SHP77 treated with DMSO at 0.1 percent for 48 hours (cell line): ENCODE measurements at regions not wholly inside any gene's neighbourhood (a gene's known extent, or its start where the extent isn't known, plus 50 kb on each side); places are given as distances from the start of the nearest gene placed in this dataset.
"Not testable (repeated sequence)": the region's sequence is repeated elsewhere in the genome, so short reads cannot be mapped to it uniquely, and the experiment has no call there.

Experiments
- DNase-seq: peaks from one replicate; lab custom pipeline; 2025; lab: John Stamatoyannopoulos, UW

DNA sequence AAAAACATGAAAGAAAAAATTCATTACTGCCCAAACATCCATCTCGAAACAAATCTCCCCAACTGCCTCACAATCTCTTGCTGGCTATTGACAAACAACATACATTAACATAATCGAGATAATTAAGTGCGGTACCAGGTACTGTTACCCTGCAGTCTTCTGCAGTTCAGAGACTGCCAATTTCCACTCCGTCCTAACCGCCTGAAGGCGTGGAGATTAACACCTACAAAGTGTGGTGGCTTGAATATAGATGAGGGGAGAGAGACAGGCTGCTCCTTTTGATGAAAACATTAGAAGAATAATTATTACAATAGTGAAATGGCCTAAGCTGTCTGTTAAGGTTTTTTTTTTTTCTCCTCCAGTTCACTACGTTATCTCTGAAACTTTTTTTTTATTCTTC, 258.9 kb upstream of the SOX4 start:
- no peak for DNase-seq

DNA sequence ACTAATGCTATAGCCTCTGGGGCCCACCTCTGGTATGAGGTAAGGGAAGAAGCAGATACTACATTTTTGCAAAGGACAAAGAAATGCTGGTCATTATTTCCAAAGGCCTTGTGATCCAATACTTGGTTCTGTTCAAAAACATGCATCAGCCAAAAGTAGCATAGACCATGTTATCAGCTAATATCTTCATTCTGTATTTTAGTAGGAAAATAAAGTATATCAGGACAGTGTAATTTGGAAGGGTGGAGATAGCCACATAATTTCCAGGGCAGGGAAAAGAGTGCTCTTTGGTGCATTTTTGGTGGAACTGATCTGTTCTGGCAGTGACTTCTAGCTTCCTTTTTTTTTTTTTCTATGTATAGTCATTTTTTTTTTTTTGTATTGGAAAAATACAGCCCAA, 258.0 kb upstream of the SOX4 start:
- DNase-seq, result no peak

DNA sequence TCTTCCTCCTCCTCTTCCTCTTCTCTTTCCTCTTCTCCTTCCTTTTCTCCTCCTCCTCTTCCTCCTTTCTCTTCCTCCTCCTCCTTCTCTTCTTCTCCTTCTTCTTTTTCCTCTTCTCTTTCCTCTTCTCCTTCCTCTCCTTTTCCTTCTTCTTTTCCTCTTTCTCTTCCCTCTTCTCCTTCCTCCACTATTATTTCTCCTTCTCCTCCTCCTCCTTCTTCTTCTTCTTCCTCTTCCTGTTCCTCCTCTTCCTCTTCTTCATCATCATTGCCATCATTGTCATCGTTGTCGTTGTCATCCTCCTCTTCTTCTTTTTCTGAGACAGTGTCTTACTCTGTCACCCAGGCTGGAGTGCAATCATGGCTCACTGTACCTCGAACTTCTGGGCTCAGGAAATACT, 256.3 kb upstream of the SOX4 start:
- no peak for DNase-seq

DNA sequence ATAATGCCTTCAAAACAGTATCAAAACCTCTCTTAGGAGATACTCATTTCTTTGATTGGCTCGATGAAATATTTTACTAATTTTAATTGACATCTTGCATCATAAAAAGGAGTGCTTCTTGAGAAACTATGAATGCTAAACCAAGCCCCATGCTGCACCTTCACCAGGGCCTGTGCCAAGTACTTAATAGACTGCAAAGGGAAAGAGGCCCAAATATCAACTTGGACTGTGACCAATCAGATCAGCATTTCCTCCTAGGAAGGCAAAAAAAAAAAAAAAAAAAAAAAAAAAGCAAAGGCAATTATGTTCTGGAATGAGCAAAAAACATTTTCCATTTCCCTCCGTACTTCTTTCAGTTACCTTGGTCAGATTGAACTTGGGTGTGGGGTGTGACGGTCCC, 253.0 kb upstream of the SOX4 start:
- DNase-seq, result no peak

DNA sequence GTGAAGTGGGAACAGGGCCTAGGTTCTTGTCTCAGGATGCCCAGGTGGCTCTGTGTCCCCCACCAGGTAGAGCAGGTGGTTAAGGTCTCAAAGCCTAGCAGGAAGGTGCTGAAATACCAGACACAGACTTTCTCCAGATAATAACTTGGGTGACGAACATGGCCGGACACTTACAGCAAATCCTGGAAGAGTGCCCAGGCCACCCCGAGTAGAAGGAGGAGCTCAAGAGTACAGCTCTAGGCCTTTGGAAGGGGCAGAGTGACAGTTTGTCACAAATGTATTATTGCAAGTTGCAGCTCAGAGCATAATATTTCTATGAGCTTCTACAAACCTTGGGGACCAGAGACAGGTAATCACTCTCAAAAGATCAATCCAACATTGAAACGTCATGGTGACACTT, 251.6 kb upstream of the SOX4 start:
- DNase-seq, result no peak

DNA sequence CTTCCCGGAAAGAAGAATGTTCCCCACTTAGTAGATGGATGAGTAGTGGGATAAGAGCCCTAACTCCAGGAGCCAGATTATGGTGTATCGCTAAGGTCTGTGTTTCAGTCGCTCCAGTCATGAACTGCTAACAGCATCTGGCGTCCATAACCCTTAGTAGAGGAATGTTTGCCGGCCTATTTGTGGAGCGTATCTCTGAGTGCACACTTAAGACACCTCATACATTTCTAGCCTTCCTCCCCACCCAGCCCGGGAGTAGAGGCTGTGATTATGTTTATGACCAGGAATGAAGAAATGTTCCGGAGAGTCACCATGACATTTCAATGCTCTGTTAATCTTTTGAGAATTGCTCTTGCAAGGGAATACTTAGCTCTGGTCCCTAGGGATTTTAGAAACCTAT, 251.1 kb upstream of the SOX4 start:
- no peak for DNase-seq

DNA sequence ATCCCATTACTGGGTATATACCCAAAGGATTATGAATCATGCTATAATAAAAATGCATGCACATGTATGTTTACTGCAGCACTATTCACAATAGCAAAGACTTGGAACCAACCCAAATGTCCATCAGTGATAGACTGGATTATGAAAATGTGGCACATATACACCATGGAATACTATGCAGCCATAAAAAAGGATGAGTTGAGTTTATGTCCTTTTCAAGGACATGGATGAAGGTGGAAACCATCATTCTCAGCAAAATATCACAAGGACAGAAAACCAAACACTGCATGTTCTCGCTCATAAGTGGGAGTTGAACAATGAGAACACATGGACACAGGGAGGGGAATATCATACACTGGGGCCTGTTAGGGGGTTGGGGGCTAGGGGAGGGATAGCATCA, 247.8 kb upstream of the SOX4 start:
- DNase-seq, result not testable (repeated sequence)

DNA sequence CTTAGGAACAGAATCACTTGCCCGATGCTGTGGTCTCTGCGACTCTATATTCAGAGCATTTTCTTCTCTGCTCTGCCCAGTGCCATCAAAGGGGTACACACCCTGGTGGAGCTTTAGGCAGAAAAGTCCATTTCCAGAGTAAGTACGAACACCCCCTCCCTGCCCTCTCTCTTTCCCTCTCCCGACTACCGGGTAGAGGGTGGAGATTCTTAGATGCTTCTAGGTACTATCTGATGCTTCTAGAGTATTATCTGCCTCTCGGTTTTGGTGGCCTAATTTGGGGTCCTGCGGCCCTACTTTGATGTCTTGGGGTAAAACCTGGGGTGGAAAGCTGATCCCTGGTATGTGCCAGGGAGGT, 245.4 kb upstream of the SOX4 start:
- no peak for DNase-seq

DNA sequence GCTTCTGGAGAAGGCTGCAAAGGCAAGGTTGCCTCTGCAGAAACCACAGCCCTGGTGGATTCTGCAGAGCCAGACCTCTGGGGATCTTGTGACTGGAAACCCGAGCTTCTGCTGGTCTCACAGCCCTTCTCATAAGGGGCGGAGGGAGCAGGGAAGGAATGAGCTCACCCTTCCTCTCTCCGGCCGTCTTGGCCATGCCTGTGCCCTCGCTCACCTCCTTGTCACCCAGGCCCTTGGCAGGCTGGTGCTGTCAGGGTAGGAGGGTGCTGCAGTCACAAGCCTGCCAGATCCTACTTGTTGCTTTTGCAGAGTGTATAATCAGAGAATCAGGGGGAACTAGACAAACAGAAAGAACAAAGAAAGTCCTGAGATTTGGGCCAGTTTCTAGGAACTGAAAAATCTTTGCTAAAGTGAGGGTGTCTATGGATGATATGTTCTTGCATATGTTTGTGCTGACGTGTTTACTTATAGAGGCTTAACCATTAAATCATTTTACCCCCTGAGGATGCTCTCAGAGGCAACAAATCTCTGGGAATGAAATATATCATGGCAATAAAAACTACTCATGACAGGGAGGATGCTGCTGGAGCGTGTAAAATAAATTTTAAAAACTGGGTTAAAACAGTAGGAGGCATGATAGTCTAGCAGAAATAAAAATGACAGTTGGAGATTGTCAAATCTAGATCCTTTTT, 244.9 kb upstream of the SOX4 start:
- DNase-seq, result no peak

DNA sequence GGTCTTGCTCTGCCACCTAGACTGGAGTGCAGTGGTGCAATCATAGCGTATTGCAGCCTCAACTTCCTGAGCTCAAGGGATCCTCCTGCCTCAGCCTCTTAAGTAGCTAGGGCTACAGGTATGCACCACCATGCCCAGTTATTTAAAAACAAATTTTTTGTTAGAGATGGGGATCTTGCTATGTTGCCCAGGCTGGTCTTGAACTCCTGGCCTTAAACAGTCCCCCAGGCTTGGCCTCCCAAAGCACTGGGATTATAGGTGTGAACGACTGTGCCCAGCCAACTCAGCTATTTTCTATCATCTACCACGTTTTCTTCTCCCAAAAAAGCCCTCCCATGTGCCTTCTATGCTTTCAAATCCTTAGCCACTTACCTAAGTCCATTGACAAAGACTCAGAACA, 243.7 kb upstream of the SOX4 start:
- no peak for DNase-seq

DNA sequence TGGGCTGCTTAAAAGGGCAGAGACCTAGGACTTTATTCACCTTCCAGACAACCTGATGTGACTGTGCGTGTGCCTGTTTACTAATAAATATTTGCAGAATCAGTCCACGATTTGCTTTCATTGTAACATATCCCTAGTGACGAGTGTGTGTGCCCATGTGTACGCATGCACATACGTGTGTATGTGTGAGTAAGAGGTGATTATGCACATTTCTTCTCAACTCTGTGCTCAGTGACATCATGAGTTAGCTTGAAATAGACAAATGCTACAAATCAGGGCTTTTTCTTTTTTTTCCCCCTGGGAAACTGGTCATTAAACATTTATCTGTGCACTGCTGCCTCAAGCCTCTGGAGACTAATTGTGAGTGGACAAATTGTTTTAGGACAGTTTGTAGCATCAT, 242.6 kb upstream of the SOX4 start:
- DNase-seq, result no peak

DNA sequence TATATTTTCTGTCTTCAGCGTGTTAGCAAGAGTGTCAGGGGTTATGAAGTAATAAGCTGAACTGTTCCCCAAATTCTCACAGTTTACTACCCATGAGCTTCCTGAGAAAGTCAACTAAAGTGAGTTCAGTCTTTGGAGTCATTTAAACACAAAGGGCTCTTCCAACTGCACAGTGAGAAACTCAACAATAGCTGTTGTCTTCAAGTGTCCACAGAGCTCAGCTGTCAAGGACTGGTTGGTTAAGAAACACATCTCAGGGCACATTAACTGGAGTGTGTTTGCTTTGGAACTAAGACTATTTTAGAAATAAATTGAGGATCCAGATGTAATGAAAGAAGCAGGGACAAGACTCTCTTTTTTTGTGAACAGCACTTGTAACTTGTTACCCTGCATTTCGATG, 241.4 kb upstream of the SOX4 start:
- DNase-seq, result no peak

DNA sequence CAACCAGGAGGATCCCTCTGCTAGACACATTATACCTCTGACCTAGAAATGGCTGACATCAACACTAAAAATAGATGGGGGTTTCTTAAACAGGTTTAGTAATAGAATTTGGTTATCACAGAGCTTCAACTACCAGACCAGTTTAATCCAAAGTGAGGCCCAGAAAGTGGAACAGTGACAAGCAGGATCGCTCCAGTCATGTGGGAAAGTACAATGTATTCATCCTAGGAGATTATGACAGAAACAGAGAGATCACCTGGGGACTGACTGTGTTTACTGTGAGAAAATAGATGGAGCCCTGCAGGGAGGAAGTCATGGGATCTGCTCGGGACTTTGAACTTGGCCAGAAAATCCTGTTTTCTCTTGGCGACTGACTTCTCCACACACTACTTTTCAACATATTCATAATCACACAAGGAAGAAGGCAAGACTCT, 238.7 kb upstream of the SOX4 start:
- DNase-seq, result no peak

DNA sequence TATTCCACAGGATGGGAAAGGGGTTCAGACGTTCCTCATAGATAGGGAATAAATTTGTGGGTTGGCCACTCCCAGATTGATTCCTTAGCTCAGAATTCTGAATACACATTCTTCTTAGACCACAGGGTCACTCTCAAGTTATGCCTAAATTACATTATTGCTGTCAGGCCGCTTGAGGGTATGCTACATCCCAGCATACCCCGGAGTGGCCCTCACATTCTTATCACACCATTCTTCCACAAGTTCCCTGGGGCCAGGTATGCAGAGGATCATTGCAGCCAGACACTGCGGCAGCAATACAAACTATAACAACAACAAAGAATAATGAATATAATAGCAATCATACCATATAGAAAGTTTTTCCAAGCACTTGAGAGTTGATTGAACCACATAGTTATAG, 237.9 kb upstream of the SOX4 start:
- no peak for DNase-seq

DNA sequence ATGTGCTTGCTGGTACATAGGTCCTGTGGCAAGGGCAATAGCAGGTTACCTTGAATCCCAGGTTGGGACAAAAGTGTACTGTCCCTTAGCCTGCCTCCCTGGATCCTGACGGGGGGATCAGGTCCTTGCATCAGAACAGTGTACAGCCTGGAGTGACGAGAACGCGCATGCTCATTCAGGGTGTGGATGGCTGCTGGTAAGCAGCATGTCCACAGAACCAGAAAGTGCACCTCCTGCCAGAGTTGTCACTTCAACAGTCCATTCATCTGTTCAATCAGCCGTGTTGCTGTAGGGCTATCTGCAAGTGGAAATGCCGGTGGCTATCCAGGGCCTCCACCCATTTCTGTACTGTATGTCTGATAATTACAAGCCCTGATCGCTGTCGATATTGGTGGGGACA, 236.3 kb upstream of the SOX4 start:
- DNase-seq, result no peak

DNA sequence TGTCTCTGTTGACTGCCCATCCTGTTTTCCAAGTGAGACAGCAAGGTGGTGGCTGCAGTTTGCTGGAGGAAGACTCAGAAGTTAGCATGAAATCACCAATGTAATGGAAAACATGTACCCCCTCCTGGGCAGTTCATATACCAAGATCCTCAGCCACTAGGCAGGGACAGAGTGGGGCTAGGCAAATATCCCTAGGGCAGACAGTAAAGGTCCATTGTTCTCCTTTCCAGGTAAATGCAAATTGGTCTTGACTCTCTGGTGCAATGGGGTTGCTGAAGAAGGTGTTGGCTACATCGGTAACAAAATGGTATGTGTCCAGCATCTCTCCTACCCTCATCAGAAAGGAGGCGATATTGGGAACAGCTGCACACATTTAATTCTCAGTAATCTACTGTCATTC, 233.6 kb upstream of the SOX4 start:
- DNase-seq, result no peak

DNA sequence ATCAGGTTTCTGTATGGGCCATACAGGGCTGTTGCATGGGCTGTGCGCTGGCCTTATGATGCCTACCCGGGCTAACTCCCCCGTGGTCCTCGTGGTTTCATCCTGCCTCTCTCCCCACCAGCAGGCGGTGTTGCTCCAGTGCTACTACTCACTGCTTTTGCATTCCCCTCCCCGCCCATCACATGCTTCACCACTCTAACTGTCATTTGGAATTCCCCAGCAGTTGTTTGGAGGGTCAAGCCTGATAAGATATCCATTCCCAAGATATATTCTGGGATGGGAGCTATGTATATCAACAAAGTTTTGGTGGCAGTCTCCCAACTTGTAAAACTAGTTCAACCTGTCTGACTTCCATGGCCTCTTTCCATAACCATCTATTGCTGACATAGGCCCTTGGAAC, 233.2 kb upstream of the SOX4 start:
- no peak for DNase-seq

DNA sequence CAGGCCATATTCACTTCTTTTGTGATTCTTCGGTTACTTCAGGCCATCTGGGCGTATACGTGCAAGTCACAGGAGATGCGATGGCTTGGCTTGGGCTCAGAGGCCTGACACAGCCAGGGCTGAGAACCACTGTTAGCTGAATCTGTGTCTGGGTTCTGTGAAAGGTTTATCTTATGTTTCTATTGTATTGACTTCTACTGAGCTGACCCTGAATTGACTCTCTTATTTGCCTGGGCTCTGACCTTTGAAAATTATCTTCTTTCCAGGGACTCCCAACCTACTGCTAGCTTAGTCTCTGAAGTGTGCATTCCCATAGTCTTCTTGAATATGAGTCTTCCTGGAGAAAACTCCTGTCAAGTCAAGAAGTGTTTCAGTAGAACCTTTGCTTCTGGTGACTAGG, 226.4 kb upstream of the SOX4 start:
- no peak for DNase-seq

DNA sequence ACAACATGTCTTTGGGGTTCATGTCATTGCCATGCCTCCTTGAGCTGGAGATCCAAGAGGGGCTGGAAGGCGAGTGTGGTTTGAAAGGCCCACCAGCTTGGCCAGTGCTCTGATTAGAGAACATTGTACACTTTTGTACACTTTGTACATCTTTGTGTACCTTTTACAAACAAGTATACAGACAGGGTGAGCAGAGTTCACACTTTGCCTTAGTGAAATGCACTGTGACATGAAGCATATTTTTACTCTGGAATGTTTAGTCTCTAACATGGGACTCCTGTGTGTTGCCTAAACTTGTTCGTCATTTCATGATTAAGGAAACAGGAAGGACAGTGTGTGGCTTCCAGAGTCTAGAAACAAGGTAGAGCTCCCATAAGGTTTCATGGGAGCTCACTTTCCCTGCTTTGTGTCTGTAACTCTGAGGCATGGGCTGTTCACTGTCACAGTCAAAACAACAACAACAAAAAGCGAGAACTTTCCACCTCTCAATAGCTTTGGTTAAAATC, 225.8 kb upstream of the SOX4 start:
- DNase-seq, result no peak

DNA sequence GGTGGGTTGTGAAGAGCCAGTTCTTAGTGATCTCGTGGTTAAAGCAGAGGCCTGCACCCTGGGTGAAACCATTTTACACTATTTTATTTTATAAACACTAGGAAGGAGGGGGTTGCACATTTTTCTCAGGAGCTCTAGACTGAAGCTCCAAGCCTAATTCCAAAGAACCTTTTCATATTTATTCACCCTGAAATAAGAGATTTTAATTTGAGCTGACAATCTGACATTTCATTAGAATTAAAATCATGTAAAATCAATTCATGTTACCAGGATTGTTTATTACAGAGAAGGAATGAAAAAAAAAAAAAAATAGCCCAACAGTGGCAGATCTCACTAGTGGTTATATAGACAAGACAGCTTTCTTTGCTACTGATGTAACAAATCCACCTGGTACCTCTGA, 222.5 kb upstream of the SOX4 start:
- no peak for DNase-seq

DNA sequence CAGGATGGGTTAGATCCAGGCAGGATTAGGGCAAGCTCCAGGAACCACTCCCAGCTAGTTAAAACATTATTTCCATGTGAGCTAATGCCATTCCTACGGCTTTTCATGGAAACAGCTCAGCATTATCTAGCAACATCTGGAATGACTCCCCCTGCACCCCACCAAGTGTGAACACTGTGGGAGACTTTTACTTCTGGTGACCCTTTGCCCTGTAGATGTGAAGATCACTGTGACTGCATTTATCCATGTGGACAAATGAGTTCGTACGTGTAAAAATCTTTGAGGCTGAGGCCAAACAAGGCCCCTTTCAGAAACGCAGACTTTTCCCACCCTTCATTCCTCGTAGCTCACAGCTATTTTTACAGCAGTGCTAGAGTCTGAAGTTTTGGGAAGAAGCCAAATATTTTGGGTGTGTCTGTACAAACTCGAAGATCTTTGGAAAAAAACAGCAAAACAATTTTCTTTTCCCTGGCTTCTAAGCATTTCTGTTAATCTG, 221.8 kb upstream of the SOX4 start:
- no peak for DNase-seq

DNA sequence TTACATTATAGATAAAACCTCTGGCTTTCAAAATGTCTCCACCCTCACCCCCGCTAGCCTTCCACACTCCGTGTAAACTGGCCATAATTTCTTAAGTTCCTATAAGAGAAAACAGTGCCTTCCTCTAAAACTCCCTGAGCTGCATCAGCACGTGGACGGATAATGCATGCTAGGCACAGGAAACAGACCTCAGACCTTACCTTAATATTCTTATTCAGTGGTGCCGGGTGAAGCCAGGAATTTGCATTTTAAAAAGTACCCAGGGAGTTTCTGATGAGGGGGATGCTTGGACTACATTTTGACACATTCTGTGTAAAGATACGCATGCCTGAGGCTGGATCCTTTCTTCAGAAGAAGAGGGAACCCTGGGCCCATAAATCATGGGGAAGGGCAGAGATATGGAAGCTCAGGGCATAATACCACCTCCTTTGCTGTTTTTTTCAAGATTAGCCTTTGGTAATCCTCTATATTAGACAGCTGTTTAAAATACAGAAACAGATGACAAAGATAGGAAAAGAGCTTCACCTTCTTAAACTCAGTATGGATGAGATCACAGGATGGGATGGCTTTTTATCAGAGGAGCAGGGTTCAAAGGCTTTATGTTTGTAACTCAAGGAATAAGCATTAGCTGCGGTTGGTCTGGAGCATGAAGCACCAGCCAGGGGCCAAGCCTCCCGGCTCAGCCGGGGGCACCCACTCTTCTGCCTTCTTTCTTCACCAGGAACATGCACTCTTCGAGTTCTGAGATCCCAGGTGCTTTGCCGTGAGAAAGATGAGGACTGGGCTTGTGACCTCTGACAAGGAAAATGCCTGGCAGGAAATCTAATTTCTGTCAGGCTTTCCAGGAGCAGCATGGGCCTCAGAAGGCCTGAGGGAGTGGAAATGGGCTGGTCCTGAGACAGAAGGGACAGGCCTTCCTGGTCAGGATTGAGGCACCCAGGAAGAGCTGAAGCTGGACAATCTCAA, 218.1 kb upstream of the SOX4 start:
- DNase-seq, result no peak

DNA sequence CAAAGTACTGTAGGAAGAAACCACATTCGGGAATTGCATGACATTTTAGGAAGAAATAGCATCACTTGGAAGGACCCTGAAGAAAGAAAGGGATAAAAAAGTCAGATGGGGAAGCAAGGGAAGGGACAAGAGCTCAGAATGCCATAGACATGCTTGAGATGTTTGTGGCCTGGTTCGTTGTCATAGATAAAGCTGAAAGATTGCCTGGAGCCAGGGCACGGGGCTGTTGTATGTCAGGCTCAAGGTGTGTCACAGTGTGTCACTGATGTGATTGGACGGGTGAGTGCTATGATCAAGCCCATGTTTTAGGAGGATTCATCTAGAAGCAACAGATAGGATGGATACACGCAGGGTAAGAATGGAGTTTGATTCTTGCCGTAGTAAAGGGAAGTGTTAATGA, 216.2 kb upstream of the SOX4 start:
- no peak for DNase-seq
